MM.1S (cell line): ENCODE measurements at regions not wholly inside any gene's neighbourhood (a gene's known extent, or its start where the extent isn't known, plus 50 kb on each side); places are given as distances from the start of the nearest gene placed in this dataset.

ENCODE experiments used
- DNase-seq: peaks from one replicate; pipeline ENCODE4 v3.0.0-alpha.2; 2015
- H2AFZ ChIP-seq: fragments of 300-600 bp; sonication (generic); 2 replicates; pipeline ENCODE4 v1.6.0; 2016; ENCODE audit warnings: antibody characterized with exemption, low read length
- H3F3A ChIP-seq: fragments of 300-600 bp; sonication (generic); 2 replicates; pipeline ENCODE4 v1.6.1; 2016; ENCODE audit warnings: mild to moderate bottlenecking, antibody characterized with exemption, low read length, moderate library complexity, mixed read lengths; ENCODE audit not compliant: insufficient read depth
- H3K27ac ChIP-seq: fragments of 300-600 bp; sonication (generic); 2 replicates; pipeline ENCODE4 v1.5.1; 2016; ENCODE audit warnings: mild to moderate bottlenecking, low read length
- H3K27me3 ChIP-seq: fragments of 300-600 bp; sonication (generic); replicated peaks from 2 replicates; pipeline ENCODE4 v1.6.0; 2016; ENCODE audit warnings: low read length; ENCODE audit not compliant: insufficient read depth
- H3K36me3 ChIP-seq: fragments of 300-600 bp; sonication (generic); replicated peaks from 2 replicates; pipeline ENCODE4 v1.6.1; 2016; ENCODE audit warnings: mild to moderate bottlenecking, low read length, mixed read lengths; ENCODE audit not compliant: insufficient read depth
- H3K4me1 ChIP-seq: fragments of 300-600 bp; sonication (generic); 2 replicates; pipeline ENCODE4 v1.6.1; 2016; ENCODE audit warnings: low read length, mixed read lengths
- H3K4me2 ChIP-seq: fragments of 300-600 bp; sonication (generic); 2 replicates; pipeline ENCODE4 v1.6.0; 2016; ENCODE audit warnings: low read depth, low read length
- H3K4me3 ChIP-seq: fragments of 300-600 bp; sonication (generic); 2 replicates; pipeline ENCODE4 v1.5.1; 2016; ENCODE audit warnings: low read length, mixed read lengths
- H3K79me2 ChIP-seq: fragments of 300-600 bp; sonication (generic); 2 replicates; pipeline ENCODE4 v1.6.1; 2016; ENCODE audit warnings: mixed run types, low read length, mixed read lengths
- H3K9ac ChIP-seq: fragments of 300-600 bp; sonication (generic); 2 replicates; pipeline ENCODE4 v1.6.1; 2016; ENCODE audit warnings: low read length, mixed read lengths
- H3K9me2 ChIP-seq: fragments of 300-600 bp; sonication (generic); replicated peaks from 2 replicates; pipeline ENCODE4 v1.6.1; 2016; ENCODE audit warnings: mild to moderate bottlenecking, low read length, mixed read lengths; ENCODE audit not compliant: insufficient read depth
- H3K9me3 ChIP-seq: fragments of 300-600 bp; sonication (generic); replicated peaks from 2 replicates; pipeline ENCODE4 v1.6.1; 2016; ENCODE audit warnings: mild to moderate bottlenecking, low read length, mixed read lengths; ENCODE audit not compliant: insufficient read depth
- H4K20me1 ChIP-seq: fragments of 300-600 bp; sonication (generic); 2 replicates; pipeline ENCODE4 v1.6.1; 2016; ENCODE audit warnings: mild to moderate bottlenecking, low read length, moderate library complexity, mixed read lengths; ENCODE audit not compliant: insufficient read depth
- CTCF ChIP-seq: fragments of 300-600 bp; sonication (generic); IDR thresholded peaks from 2 replicates; pipeline ENCODE4 v1.5.1; 2016; ENCODE audit warnings: antibody characterized with exemption, low read length, mixed read lengths
- EZH2 ChIP-seq: fragments of 300-600 bp; sonication (generic); optimal IDR thresholded peaks from 2 replicates; pipeline ENCODE3; 2017; ENCODE audit warnings: low read depth, mild to moderate bottlenecking, antibody characterized with exemption, low read length, mixed read lengths
- EZH2phosphoT487 ChIP-seq: fragments of 300-600 bp; sonication (generic); IDR thresholded peaks from 2 replicates; pipeline ENCODE4 v1.6.1; 2018; ENCODE audit warnings: antibody characterized with exemption, low read length

- Histone ChIP-seq H3K4me3 (no peak overlapping the region), H3F3A (no peaks in the 10 kb centered on the region), H3K27ac (no peak overlapping the region), H3K9me2 (no peaks in the 10 kb centered on the region), H3K36me3 (no peaks in the 10 kb centered on the region), H2AFZ (no peak overlapping the region), H3K4me1 (no peaks in the 10 kb centered on the region), H3K79me2 (no peaks in the 10 kb centered on the region), H3K27me3 (no peaks in the 10 kb centered on the region), H4K20me1 (no peaks in the 10 kb centered on the region), H3K9ac (no peak overlapping the region), H3K4me2 (no peak overlapping the region), H3K9me3 (no peaks in the 10 kb centered on the region)
- no peak for DNase-seq
- no peak for TF ChIP-seq CTCF
- no peak for TF ChIP-seq EZH2phosphoT487
- no peak for TF ChIP-seq EZH2
These were observed 80.3 kb downstream of the NXPE2 start for GRCh38 chr11:114758627-114759026.

- H3K4me3 ChIP-seq: no peak overlapping the region
- no peak overlapping the region for H2AFZ ChIP-seq
- no peaks in the 10 kb centered on the region for H3F3A ChIP-seq
- H3K9ac ChIP-seq: no peak overlapping the region
- no peaks in the 10 kb centered on the region for H3K36me3 ChIP-seq
- no peaks in the 10 kb centered on the region for H3K4me1 ChIP-seq
- no peaks in the 10 kb centered on the region for H4K20me1 ChIP-seq
- no peak for TF ChIP-seq EZH2
- TF ChIP-seq CTCF: no peak
- TF ChIP-seq EZH2phosphoT487: no peak
- H3K27ac ChIP-seq: no peak overlapping the region
- no peaks in the 10 kb centered on the region for H3K9me3 ChIP-seq
- DNase-seq: no peak
- no peaks in the 10 kb centered on the region for H3K27me3 ChIP-seq
- no peak overlapping the region for H3K4me2 ChIP-seq
- H3K9me2 ChIP-seq: no peaks in the 10 kb centered on the region
- no peaks in the 10 kb centered on the region for H3K79me2 ChIP-seq
These were observed 84.1 kb downstream of the NXPE2 start for GRCh38 chr11:114762408-114762807.

GRCh38 chr11:114764563-114764962, 86.2 kb downstream of the NXPE2 start:
- no peak overlapping the region for H3K4me2 ChIP-seq
- TF ChIP-seq EZH2: no peak
- no peak for TF ChIP-seq CTCF
- TF ChIP-seq EZH2phosphoT487: no peak
- H3F3A ChIP-seq: no peaks in the 10 kb centered on the region
- no peaks in the 10 kb centered on the region for H3K4me1 ChIP-seq
- no peaks in the 10 kb centered on the region for H3K9me2 ChIP-seq
- no peaks in the 10 kb centered on the region for H3K27me3 ChIP-seq
- H2AFZ ChIP-seq: no peak overlapping the region
- no peaks in the 10 kb centered on the region for H3K79me2 ChIP-seq
- H3K4me3 ChIP-seq: no peak overlapping the region
- no peaks in the 10 kb centered on the region for H4K20me1 ChIP-seq
- DNase-seq: no peak
- H3K9ac ChIP-seq: no peak overlapping the region
- no peaks in the 10 kb centered on the region for H3K9me3 ChIP-seq
- no peak overlapping the region for H3K27ac ChIP-seq
- H3K36me3 ChIP-seq: no peaks in the 10 kb centered on the region
